WTC11 (cell line): ENCODE measurements at regions not wholly inside any gene's neighbourhood (a gene's known extent, or its start where the extent isn't known, plus 50 kb on each side); places are given as distances from the start of the nearest gene placed in this dataset.

Experiments used
- ATAC-seq: fragments of 200-7000 bp; cut with Tn5 transposase; 2 replicates; pipeline ENCODE4 v1.10.0; 2021; ENCODE audit warnings: mild to moderate bottlenecking, moderate library complexity
- CTCF ChIA-PET: fragments of 300-600 bp; sonication (Branson Sonifier 250); formaldehyde crosslinking; loops from one replicate; lab custom pipeline; 2021; ENCODE audit warnings: antibody characterized with exemption; lab: Charles Lee
- POLR2A ChIA-PET: fragments of 350-600 bp; sonication (Branson Sonifier 250); formaldehyde crosslinking; loops from one replicate; lab custom pipeline; 2021; ENCODE audit warnings: antibody characterized with exemption; lab: Charles Lee
- DNase-seq: peaks from one replicate; pipeline ENCODE4 v3.0.0; 2021; ENCODE audit warnings: low spot score
- H3K27ac Mint-ChIP-seq: 2 replicates; pipeline ENCODE4 v1.8.0; 2021; ENCODE audit warnings: mixed read lengths
- H3K27me3 Mint-ChIP-seq: 2 replicates; pipeline ENCODE4 v1.8.0; 2021; ENCODE audit warnings: low read depth, mild to moderate bottlenecking, moderate library complexity, mixed read lengths
- H3K36me3 Mint-ChIP-seq: 2 replicates; pipeline ENCODE4 v1.8.0; 2021; ENCODE audit warnings: mixed read lengths
- H3K4me1 Mint-ChIP-seq: 2 replicates; pipeline ENCODE4 v1.8.0; 2022; ENCODE audit warnings: mixed read lengths
- H3K4me3 Mint-ChIP-seq: 2 replicates; pipeline ENCODE4 v1.8.0; 2021; ENCODE audit warnings: mild to moderate bottlenecking, moderate library complexity, mixed read lengths
- H3K9me3 Mint-ChIP-seq: 2 replicates; pipeline ENCODE4 v1.8.0; 2021; ENCODE audit warnings: mixed read lengths
- AFF4 ChIP-seq: sonication (generic); formaldehyde crosslinking; IDR thresholded peaks from 2 replicates; pipeline ENCODE4 v1.8.1; 2023; ENCODE audit warnings: mild to moderate bottlenecking, missing genetic modification reagents, borderline replicate concordance
- ATF3 ChIP-seq: sonication (generic); formaldehyde crosslinking; conservative IDR thresholded peaks from 2 replicates; pipeline ENCODE4 v1.8.1; 2022; ENCODE audit warnings: mild to moderate bottlenecking, missing genetic modification reagents
- CTCF ChIP-seq: fragments of 200-600 bp; IDR thresholded peaks from 2 replicates; pipeline ENCODE4 v1.8.0; 2022; ENCODE audit warnings: antibody characterized with exemption
- E2F4 ChIP-seq: sonication (generic); formaldehyde crosslinking; IDR thresholded peaks from 2 replicates; pipeline ENCODE4 v1.8.1; 2022; ENCODE audit warnings: low read depth, mild to moderate bottlenecking, moderate library complexity, missing genetic modification reagents, borderline replicate concordance
- ESRRA ChIP-seq: sonication (generic); formaldehyde crosslinking; IDR thresholded peaks from 2 replicates; pipeline ENCODE4 v1.8.1; 2022; ENCODE audit warnings: mild to moderate bottlenecking, missing genetic modification reagents, borderline replicate concordance
- FOXK1 ChIP-seq: sonication (generic); formaldehyde crosslinking; IDR thresholded peaks from 2 replicates; pipeline ENCODE4 v1.8.0; 2022; ENCODE audit warnings: mild to moderate bottlenecking, moderate library complexity, missing genetic modification reagents
- HMGA2 ChIP-seq: fragments of 250-450 bp; sonication (Bioruptor Pico); IDR thresholded peaks from 2 replicates; pipeline ENCODE4 v1.4.0; 2021; ENCODE audit warnings: mild to moderate bottlenecking, moderate library complexity
- KAT7 ChIP-seq: sonication (generic); formaldehyde crosslinking; IDR thresholded peaks from 2 replicates; pipeline ENCODE4 v1.8.1; 2023; ENCODE audit warnings: missing genetic modification reagents, mild to moderate bottlenecking, borderline replicate concordance
- MAX ChIP-seq: sonication (generic); formaldehyde crosslinking; IDR thresholded peaks from 2 replicates; pipeline ENCODE4 v1.8.0; 2022; ENCODE audit warnings: mild to moderate bottlenecking, missing genetic modification reagents
- NFYB ChIP-seq: sonication (generic); formaldehyde crosslinking; conservative IDR thresholded peaks from 2 replicates; pipeline ENCODE4 v1.8.0; 2022; ENCODE audit warnings: low read depth, missing genetic modification reagents
- NR2C2 ChIP-seq: sonication (generic); formaldehyde crosslinking; IDR thresholded peaks from 2 replicates; pipeline ENCODE4 v1.8.0; 2022; ENCODE audit warnings: mild to moderate bottlenecking, missing genetic modification reagents
- SOX15 ChIP-seq: fragments of 250-450 bp; sonication (Bioruptor Pico); IDR thresholded peaks from 2 replicates; pipeline ENCODE4 v1.9.0; 2021; ENCODE audit warnings: mild to moderate bottlenecking
- USF1 ChIP-seq: sonication (generic); formaldehyde crosslinking; IDR thresholded peaks from 2 replicates; pipeline ENCODE4 v1.8.0; 2022; ENCODE audit warnings: mild to moderate bottlenecking, missing genetic modification reagents
- ZNF281 ChIP-seq: sonication (generic); formaldehyde crosslinking; IDR thresholded peaks from 2 replicates; pipeline ENCODE4 v1.8.0; 2023; ENCODE audit warnings: mild to moderate bottlenecking, missing genetic modification reagents
- ZSCAN18 ChIP-seq: fragments of 250-450 bp; sonication (Bioruptor Pico); IDR thresholded peaks from 2 replicates; pipeline ENCODE4 v2.1.2; 2022; ENCODE audit warnings: mild to moderate bottlenecking, moderate library complexity
- TF ChIP-seq, protein P1 (sequence below): sonication (generic); formaldehyde crosslinking; IDR thresholded peaks from 2 replicates; pipeline ENCODE4 v1.8.1; 2023; ENCODE audit warnings: mild to moderate bottlenecking, missing genetic modification reagents

DNA sequence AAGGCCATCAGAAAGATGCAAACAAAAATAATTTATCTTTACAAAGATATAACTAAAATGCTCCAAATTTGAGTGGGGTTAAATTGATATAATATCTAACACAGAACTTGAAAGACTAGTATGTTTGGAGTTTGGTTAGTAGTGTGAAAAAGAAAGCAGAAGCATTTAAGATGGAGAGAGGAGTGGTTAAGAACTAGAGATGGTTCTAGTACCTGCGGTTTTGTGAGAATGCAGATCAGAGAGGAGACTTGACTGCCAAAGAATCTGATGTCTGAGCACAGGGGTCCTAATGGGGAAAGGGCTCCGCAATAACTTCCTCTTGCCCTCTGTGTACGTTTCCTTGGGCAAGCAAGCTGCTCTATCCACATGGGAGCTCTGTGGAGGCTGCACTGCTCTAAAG lies 506.8 kb upstream of the COBL start:
- no peak overlapping the region for H3K4me3 Mint-ChIP-seq

More for the DNA sequence above, 506.8 kb upstream of the COBL start:
- H3K36me3 Mint-ChIP-seq: peaks cover 3% of the 10 kb centered on the region; the same call in 1 of the 2 replicates
- ChIA-PET POLR2A (no interaction called here), CTCF (no interaction called here)
- peaks cover 13% of the 10 kb centered on the region for H3K4me1 Mint-ChIP-seq
- TF ChIP-seq MAX (CRISPR knock-in tag): no peak
- TF ChIP-seq SOX15 (CRISPR knock-in tag): no peak
- no peak for TF ChIP-seq NR2C2
- TF ChIP-seq ZNF281: no peak
- no peak for TF ChIP-seq USF1
- TF ChIP-seq, protein P1, sequence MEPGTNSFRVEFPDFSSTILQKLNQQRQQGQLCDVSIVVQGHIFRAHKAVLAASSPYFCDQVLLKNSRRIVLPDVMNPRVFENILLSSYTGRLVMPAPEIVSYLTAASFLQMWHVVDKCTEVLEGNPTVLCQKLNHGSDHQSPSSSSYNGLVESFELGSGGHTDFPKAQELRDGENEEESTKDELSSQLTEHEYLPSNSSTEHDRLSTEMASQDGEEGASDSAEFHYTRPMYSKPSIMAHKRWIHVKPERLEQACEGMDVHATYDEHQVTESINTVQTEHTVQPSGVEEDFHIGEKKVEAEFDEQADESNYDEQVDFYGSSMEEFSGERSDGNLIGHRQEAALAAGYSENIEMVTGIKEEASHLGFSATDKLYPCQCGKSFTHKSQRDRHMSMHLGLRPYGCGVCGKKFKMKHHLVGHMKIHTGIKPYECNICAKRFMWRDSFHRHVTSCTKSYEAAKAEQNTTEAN (CRISPR knock-in tag): no peak
- no peak for TF ChIP-seq NFYB (CRISPR knock-in tag)
- TF ChIP-seq ATF3 (CRISPR knock-in tag): no peak
- no peak for TF ChIP-seq ZSCAN18 (CRISPR knock-in tag)
- TF ChIP-seq E2F4: no peak
- no peak for TF ChIP-seq FOXK1 (CRISPR knock-in tag)
- TF ChIP-seq AFF4 (CRISPR knock-in tag): no peak
- TF ChIP-seq HMGA2 (CRISPR knock-in tag): no peak
- TF ChIP-seq ESRRA (CRISPR knock-in tag): no peak
- TF ChIP-seq KAT7: no peak
- TF ChIP-seq CTCF: no peak
- no peak overlapping the region for H3K27ac Mint-ChIP-seq
- H3K9me3 Mint-ChIP-seq: peaks cover 53% of the 10 kb centered on the region
- DNase-seq (no peak), ATAC-seq (no peak)
- H3K27me3 Mint-ChIP-seq: no peaks in the 10 kb centered on the region; the same call in 1 of the 2 replicates
